ENCODE measurements at regions not wholly inside any gene's neighbourhood (a gene's known extent, or its start where the extent isn't known, plus 50 kb on each side); places are given as distances from the start of the nearest gene placed in this dataset.

DNA sequence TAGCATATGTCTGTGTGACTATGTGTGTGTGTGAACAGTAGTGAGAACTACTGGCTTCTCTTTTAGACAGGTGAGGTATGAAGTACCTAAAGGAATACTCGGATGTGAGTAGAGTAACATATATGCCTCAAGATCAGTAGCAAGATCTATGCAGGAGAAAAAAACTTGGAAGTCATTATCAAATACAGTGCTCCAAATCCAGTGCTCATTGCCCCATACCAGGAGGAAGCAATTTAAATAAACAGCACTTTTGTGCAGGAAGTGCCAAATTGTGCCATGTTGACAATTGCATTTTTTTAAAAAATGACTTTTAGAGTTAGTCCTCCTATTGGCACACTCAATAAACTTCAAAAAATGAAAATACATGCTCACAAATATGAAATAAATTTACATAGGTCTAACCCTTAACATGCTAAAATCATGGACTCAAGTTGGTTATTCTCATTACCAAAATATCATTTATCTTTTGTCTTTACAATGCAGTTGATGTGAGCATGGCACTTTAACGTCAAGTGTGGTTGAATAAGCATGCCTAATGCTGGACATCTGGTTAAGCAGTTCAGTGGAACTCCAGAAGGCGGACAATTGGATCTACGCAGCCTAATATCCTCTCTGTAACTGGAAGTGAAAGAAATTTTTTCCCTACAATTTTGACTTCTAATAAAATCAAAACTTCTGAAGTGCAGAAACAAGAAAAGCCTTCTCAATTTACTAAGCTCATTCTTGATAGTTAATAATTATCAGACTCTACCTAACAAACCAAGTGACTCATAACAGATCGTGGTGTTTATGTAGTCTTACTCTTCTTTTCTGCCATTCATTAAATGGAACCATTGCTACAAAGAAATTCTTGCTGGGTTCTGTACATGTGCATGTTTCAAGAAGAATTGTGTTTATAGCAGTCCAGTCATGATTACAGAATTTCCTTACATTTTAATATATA is 195.2 kb downstream of the MDFIC start:
- DNase-seq = no peak

DNA sequence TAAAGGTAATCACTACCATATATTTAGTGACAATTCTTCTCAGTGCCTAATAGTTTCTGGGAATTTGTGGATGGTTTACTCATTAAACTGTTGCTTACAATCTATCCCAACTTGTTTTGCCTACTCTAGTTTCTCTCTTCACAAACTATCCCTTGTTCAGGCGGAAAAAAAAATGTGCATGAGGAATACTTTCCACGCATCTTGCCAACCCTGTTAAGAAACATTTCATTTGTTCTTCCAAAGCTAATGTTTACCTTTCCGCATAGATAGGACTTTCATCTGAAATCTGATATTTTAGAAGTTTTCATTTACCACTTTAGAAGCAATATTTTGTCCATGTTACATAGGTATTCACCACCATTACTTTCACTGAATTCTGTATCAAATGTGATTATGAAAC is 191.9 kb downstream of the MDFIC start:
- no peak for DNase-seq

DNA sequence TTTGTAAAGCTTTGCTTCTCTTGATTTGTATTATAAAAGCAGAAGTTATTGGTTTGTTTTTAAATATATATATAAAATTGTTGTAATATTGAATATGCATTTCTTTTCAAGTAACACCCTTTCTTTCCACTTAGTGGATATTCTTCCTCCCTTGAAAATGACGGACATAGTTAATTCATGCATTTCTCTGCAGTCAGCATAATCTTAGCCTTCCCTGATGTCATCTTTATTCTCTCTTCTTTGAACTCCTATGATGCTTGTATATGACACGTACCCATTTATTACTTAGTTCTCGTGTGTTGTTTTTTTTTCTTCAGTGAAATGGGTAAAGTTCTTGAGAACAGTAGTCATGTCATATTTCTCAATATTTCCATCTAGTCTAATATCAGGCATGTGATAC is 191.2 kb downstream of the MDFIC start:
- no peak for DNase-seq

DNA sequence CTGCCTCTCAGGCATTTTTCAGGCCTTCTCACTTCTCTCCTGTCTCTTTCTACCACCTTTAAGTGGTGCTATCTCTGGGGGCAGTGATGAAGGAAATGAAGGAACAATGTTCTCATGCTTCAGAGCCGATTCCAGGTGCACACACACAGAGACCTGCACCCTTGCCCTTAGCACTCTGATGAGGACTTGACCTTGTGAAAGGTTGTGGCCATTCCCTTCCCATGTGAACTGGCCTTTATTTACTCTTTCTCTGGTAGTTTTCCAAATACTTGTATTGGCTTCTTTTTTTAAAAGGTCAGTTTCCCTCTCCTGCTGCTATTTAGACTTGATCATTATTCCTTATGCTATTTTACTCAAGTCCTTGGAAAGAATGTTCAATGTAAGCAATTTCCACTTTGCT is 188.6 kb downstream of the MDFIC start:
- no peak for DNase-seq

DNA sequence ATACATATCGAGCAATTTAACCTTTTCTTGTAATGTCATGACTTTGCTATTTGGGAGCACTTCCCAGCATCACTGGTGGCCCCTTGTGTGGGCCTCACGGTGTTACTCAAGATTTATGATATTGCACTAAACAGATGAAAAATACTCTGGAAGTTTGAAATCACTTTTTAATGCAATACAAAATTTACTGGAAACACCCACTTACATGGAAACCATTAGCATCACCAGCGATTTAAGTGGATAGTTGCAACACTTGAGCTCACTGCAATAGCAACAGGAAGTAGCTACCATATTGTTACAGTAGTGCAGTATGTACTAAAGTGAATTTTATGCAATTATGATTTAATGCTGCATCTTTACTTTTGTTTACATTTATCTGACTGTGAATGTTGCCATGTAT is 184.4 kb downstream of the MDFIC start:
- no peak for DNase-seq

DNA sequence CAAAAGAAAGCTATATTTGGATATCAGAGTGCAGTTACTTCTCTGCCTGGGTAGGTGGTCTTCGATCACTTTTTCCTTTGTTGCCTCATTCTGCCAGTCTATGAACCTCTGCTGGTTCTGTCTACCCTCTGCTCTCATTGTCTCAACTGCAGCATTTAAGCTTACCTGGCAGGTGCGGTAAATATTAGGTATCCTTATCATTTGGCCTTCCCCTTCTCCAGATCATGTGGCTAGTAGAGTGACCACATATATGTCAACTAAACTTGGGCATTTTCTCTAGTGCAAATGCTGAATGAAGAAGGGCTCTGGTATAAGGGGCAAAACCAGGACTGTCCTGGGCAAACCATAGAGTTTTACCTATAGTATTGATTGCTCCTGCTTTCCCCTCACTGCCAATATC is 180.8 kb downstream of the MDFIC start:
- DNase-seq = no peak

DNA sequence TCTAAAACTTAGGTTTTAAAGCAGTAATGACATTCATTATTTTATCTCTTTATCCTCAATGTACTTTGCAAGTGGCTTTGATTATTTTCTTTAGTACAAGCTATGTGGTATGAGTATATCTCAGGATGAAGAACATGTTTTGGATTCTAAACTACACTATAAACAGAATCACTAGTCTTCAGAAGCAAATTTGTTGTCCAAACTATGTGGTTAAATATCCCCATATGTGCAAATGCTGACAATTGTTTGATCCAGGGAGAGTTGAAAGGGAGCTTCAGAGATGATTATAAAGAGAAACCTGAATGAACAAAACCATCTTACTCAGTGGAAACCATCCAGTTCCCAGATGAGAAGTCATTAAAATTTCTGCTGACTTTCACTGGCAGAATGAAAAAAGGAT is 179.3 kb downstream of the MDFIC start:
- DNase-seq = no peak

DNA sequence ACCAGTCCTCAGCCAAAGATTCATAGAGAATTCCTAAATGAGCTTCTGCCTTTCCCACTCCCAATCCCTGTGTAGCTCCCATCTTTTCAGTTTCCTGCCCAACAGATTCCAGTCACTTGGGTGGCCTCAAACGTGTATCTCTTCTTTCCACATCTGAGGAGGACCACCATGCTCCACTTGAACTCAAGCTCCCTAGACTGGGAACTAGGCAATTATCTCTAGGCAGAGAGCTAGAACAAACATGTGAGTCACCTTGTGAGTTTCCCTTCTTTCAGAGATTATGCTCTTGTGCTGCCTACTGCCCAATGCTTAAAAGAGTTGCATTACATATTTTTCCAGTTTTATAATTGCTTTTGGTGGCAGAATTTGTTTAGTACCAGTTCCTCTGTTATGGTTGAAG is 178.0 kb downstream of the MDFIC start:
- no peak for DNase-seq

DNA sequence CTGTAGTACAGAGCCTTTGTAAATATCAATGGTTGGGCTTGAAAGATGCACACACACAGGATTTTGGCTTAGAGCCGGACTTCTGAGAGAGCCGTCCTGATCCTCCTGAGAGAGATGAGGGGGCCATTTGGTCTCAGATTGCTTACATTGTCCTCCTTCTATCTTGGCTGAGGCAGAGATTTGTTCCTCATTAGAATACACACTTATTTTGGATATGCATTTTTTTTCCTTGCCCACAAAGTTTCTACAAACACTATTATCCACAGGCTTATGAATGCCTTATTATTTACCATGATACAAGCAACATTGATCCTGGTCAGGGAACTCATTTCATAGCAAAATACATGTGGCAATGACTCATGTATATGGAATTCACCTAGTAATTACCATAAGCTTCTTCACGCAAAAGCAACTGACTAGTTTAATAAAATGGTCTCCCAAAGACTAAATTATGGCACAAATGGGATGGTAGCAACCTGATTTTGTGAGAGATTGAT is 175.3 kb downstream of the MDFIC start:
- DNase-seq = no peak

DNA sequence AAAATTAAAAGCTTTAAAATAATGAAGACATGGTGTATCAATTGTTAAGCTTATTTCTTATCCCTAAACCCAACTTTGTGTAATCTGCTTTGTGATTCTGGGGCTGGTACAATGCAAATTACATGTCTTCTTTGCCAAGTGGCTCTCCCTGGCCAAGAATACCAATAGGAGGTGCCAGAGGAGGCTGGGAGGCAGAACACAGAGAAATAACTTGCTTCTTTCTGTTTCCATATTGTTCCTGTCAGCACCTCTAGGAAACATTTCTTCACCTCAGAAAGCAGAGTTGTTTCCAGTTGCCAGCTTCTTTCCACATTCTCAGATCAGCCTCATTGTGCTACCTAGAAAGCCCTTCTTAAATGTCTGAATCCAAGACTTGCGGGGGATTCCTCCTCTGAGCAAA is 174.4 kb downstream of the MDFIC start:
- DNase-seq = no peak

DNA sequence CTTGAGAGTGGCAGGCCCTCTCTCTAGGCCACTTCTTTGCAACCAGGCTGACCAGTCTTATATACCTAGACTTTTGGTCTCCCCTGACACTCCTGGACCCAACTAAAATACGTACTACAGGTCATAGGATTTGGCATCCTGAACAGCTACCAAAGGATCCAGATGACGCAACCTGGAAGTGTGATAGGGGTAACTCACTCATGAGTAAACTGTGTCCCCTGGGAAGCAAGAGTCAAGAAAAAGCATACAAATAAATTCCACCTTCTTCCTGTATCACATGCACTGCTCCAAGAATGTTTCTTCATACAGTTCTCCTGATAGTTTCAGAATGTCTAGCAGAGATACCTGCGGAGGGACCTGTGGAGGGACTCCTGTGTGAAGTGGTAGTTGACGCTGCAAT is 172.3 kb downstream of the MDFIC start:
- DNase-seq = no peak

DNA sequence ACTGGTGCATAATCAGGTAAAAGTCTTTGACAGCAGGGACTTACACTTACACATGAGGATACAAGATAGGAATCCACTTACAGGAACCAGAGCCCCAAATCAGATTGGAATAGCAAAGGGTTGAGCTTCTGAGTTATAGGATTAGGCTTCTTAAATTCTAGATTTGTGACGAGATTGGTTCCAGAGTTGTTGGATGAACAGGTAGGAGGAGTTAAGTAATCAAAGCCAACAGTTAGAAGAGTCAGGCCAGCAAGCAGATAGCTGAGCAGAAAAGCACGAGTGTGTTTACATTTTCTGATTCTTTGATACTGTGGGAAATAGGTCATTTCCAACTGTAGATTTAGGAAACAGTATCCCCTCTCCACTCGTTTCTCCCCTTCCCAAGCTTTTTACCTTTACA is 167.0 kb downstream of the MDFIC start:
- no peak for DNase-seq

DNA sequence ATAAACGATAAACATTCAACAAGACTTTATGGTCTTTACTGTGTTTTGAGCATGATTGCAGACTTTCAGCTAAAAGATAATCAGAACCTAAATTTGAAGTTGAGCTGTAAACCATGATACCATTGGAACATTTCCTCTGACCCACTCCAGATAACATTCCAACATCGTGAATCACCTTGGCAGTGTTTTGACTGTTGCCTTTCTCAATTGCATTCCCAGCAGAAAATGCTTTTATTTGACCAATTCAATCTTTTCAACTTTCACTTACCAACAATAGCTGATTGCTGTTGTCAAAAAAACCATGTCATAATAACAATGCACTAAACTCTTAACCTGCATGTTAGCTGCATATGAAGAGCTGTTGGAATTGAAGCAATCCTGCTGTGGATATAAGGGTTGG is 165.5 kb downstream of the MDFIC start:
- DNase-seq = no peak

DNA sequence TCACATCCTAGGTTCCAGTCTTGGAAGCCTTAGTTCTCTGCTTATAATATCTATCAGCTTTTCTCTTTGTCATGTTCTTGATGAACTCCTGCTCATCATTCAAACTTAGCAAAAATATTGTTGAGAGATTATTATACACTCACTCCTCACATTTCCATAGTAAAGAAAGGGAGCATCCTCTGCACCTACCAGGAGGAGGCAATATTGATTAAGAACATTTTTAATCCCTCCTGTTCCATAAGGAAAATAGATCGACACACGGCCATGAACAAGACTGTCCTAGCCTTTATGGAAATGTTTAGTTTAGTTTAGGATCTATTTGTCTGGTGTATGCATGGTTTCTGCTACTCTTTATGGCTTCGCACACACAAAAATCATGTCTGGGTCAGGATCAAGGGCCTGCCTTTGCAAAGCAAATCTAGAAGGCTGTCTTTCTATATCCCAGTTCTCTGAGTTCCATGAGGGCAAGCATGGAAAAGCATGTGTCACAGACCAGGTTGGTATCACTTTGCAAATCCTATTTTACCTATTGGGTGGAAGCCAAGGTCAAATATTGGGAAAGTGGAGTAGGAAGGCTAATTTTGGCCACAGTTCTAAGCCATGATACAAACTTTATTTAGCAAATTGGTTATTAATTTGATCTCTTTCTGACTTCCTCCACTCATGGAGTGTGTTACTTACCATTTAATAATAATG is 164.4 kb downstream of the MDFIC start:
- no peak for DNase-seq

DNA sequence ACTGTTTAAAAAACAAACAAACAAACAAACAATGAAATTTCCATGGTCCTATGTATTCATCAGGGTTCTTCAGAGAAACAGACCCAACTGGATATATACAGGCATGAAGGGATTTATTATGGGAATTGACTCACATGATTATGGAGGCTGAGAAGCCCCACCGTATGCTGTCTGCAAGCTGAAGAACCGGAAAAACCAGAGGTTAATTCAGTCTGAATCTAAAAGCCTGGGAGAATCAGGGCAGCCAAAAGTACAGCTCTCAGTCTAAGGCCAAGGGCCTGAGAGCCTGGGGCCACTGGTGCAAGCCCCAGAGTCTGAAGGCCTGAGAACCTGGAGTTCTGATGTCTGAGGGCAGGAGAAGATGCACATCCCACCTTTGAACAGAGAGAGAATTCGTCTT is 163.5 kb downstream of the MDFIC start:
- DNase-seq = no peak

DNA sequence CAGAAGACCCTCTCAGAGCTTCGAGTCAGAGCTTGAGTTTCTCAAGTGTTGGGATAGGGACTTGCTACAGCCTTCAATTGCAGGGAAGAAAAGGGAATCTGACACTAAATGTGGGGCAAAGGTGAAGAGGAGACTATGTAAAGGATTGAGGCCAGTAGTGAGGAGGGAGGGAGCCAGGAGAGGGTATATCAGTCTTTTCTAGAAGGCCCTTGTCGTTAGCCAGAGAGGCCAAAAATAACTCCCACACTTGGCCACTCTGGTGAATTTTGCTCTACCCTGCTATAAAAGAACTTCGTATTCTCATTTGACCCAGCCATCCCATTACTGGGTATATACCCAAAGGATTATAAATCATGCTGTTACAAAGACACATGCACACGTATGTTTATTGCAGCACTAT is 162.0 kb downstream of the MDFIC start:
- DNase-seq = no peak

DNA sequence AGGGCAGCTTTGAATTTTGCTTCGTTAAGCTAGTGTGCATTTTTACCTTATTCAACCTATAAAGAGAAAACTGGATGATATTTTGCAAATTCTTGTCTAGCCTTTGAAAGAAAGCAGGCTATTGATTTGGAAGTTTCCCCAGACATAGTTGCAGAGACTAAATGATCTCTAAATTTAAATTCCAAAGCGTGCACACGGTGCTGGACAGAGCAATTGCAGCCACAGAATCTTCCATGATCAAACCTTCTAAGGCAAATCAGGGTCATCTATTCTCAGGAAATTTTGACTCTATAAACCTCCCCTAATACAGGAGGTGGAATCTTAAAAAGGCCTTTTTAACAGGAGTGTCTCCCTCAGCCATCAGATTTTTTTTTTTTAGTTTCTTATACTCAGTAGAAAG is 159.9 kb downstream of the MDFIC start:
- no peak for DNase-seq

DNA sequence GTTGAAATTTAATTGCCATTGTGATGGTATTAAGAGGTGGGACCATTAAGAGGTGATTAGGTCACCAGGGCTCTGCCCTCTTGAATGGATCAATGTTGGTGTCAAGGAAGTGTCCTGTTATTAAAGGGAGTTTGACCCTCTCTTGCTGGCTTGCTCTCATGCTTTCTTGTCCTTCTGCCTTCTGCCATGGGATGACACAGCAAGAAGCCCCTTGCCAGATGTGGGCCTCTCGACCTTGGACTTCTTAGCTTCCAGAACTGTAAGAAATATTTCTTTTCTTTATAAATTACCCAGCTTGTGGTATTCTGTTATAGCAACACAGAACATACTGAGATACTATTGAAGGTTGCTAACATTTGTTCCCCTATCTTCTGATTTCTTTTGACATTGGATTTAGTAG is 157.0 kb downstream of the MDFIC start:
- no peak for DNase-seq

DNA sequence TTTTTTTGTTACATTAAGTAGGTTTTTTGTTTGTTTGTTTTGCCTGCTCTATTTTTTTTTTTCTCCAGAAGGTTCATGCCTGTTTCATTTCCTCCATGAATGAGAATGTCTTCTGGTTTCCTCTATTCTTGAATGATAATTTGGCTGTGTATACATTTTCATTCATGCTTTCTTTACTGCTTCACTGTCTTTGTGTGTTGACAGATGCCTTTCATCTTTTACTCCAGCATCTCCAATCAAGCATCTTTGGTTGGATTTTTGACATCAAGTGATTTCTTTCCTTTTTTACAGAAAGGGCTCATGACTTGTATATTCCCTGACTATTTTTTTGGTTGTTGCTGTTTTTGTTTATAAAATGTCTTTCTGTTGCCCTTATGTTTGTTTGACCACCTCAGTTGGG is 156.5 kb downstream of the MDFIC start:
- no peak for DNase-seq

DNA sequence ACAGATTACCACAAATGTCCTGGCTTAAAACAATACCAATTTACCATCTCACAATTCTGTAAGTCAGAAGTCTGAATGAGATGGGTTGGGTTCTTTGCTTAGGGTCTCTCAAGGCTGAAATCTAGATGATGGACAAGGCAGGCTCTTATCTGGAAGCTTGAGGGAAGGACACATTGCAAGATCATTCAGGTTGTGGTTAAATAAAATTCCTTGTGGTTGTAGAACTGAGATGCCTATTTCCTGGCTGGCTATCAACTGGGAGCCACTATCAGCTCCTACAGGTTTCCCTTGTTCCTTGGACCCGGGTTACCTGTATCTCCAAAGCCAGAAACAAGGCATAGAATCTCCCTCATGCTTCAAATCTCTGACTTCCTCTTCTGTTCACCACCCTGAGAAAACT is 148.4 kb downstream of the MDFIC start:
- DNase-seq = no peak

Data from activated CD4-positive, alpha-beta T cell treated with anti-CD3 and anti-CD28 coated beads, Interleukin-2, amount 50 U/mL, for 16 hours (primary cell).